Gastrocnemius medialis (tissue), 4 donors: ENCODE measurements at regions not wholly inside any gene's neighbourhood (a gene's known extent, or its start where the extent isn't known, plus 50 kb on each side); places are given as distances from the start of the nearest gene placed in this dataset.

Experiments
- ATAC-seq, 2 donors: fragments of 150-250 bp; one replicate each; pipeline ENCODE4 v1.9.1; 2016
- DNase-seq, 2 donors: peaks; one replicate each; pipeline ENCODE4 v3.0.0-alpha.2; 2019
- H3K27ac ChIP-seq, 4 donors: fragments of 200-600 bp; sonication (generic); 1 replicate in 1 of 4; 2 replicates in 3 of 4; pipeline ENCODE4 v1.5.1; 2016 to 2018; ENCODE audit warnings: mild to moderate bottlenecking in 2 of 4, moderate library complexity in 1 of 4
- H3K27me3 ChIP-seq, 3 donors: fragments of 200-600 bp; sonication (generic) in 2 of 3; 1 replicate in 1 of 3; 2 replicates in 2 of 3; pipeline versions ENCODE4 v1.5.1 to v1.6.0; 2016 to 2019; ENCODE audit warnings: mild to moderate bottlenecking in 1 of 3, moderate library complexity in 1 of 3
- H3K36me3 ChIP-seq, 2 donors: fragments of 200-600 bp; sonication (generic) in 1 of 2; one replicate each; pipeline ENCODE4 v1.5.1; 2017 to 2018
- H3K4me1 ChIP-seq, 2 donors: fragments of 200-600 bp; sonication (generic) in 1 of 2; one replicate each; pipeline ENCODE4 v1.5.1; 2016 to 2017; ENCODE audit warnings: mild to moderate bottlenecking in 2 of 2
- H3K4me3 ChIP-seq, 4 donors: fragments of 200-600 bp; sonication (generic) in 3 of 4; 1 replicate in 1 of 4; 2 replicates in 3 of 4; pipeline ENCODE4 v1.5.1; 2016 to 2019; ENCODE audit warnings: mild to moderate bottlenecking in 2 of 4
- H3K9me3 ChIP-seq, 3 donors: fragments of 200-600 bp; sonication (generic) in 2 of 3; 1 replicate in 1 of 3; 2 replicates in 2 of 3; pipeline ENCODE4 v1.5.1; 2016 to 2019
- CTCF ChIP-seq, 5 experiments: fragments of 450-650 bp in 3 of 5; fragments of 200-600 bp in 2 of 5; sonication (generic) in 2 of 5; IDR thresholded peaks in 4 of 5; conservative IDR thresholded peaks in 1 of 5; 1 replicate in 4 of 5; 2 replicates in 1 of 5; pipeline ENCODE4 v1.5.1; 2016 to 2019; ENCODE audit warnings: antibody characterized with exemption in 5 of 5, mild to moderate bottlenecking in 3 of 5, moderate library complexity in 3 of 5
- POLR2A ChIP-seq, 2 donors: fragments of 450-650 bp; IDR thresholded peaks; one replicate each; pipeline ENCODE4 v1.6.1; 2017; ENCODE audit warnings: antibody characterized with exemption in 2 of 2, mild to moderate bottlenecking in 2 of 2, moderate library complexity in 2 of 2
- in situ Hi-C, 4 donors: fragments of 200-750 bp; cut with MboI; loops; one replicate each; pipeline versions ENCODE4 v1.15.0 to v1.8.0; 2017; ENCODE audit warnings: low sequenced_read_pairs in 4 of 4
- intact Hi-C: fragments of 100-400 bp; cut with DNase I; formaldehyde crosslinking; loops from one replicate; pipeline ENCODE4 v1.15.1; 2023; ENCODE audit warnings: low total_unique reads

GRCh38 chr7:45479781-45480180, 94.4 kb upstream of the ADCY1 start:
- in situ Hi-C loops: no loop called here
- intact Hi-C loops: no loop called here
- H3K27me3 ChIP-seq: no peaks in the 10 kb centered on the region
- no peak overlapping the region for H3K27ac ChIP-seq
- H3K4me3 ChIP-seq: no peak overlapping the region
- H3K9me3 ChIP-seq: no peaks in the 10 kb centered on the region
- no peaks in the 10 kb centered on the region for H3K4me1 ChIP-seq
- ATAC-seq: no peak
- no peaks in the 10 kb centered on the region for H3K36me3 ChIP-seq
- DNase-seq: no peak
- TF ChIP-seq CTCF (IDR thresholded peaks at IDR 0.05 in 4 of 5, conservative IDR thresholded peaks at IDR 0.05 in 1 of 5) (no peak), POLR2A (IDR thresholded peaks at IDR 0.05) (no peak)

DNA sequence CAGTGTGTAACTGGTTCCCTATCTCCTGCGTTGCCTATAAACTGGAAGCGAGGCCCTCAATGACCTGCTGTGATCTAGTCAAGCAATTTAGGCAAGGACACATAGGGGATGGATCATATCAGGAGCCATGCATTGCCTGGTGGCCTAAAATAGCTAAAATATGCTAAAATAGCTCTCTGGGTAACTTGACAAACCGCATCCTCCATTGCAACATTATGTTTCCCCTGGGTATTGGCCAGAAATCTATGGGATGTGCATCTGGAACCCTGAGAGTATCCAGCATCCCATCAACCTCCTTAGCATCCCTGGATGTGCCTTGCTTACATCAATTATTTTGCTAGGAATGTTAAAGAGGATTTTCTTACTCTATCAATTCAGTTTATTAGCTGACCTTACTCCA, 91.7 kb upstream of the ADCY1 start:
- intact Hi-C loops (no loop called here), in situ Hi-C loops (no loop called here)
- Histone ChIP-seq H3K27ac (no peak overlapping the region), H3K4me3 (no peak overlapping the region), H3K9me3 (no peaks in the 10 kb centered on the region), H3K27me3 (no peaks in the 10 kb centered on the region), H3K36me3 (no peaks in the 10 kb centered on the region), H3K4me1 (no peaks in the 10 kb centered on the region)
- ATAC-seq (no peak), DNase-seq (no peak)
- TF ChIP-seq CTCF (IDR thresholded peaks at IDR 0.05 in 4 of 5, conservative IDR thresholded peaks at IDR 0.05 in 1 of 5) (no peak), POLR2A (IDR thresholded peaks at IDR 0.05) (no peak)

DNA sequence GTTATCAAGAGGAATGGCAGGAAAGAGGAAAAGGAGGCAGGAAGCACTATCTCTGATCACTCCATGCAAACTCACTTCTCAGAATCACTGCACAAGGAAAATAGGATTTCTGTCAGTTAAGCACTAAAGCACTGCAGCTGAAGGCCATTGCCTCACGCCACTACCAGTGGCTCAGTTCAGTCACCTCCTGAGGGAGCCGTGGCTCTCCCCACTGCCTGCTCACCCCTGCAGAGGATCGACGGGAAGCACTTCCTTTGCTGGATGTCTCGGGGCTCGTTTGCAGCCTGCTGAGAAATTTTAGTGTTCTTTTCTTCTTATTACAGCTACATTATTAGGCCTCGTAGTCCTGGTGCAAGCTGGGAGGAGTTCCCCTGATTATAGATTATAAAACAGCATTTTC, 90.1 kb upstream of the ADCY1 start:
- intact Hi-C loops: no loop called here

DNA sequence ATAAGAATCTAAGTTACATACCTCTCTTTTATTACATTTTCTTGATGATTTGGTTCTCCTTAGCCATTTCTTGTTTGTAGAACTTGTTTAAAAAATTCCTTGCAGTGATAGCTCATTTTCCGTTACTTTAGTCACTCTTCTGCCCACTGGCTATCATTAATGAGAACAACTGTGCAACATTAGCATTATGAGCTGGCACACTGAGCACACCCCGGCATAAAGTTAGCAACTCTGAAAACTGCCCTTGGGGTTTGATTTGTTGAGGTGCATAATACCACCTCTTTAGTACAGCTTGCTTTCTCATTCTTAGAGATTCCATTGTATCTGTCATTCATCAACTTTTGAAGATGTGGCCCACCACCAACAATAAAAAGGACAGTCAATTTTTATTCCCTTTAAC, 87.6 kb upstream of the ADCY1 start:
- DNase-seq: no peak
- TF ChIP-seq CTCF (IDR thresholded peaks at IDR 0.05 in 4 of 5, conservative IDR thresholded peaks at IDR 0.05 in 1 of 5) (no peak), POLR2A (IDR thresholded peaks at IDR 0.05) (no peak)
- Histone ChIP-seq H3K9me3 (no peaks in the 10 kb centered on the region), H3K27me3 (no peaks in the 10 kb centered on the region), H3K4me1 (no peaks in the 10 kb centered on the region), H3K4me3 (no peak overlapping the region), H3K27ac (no peak overlapping the region), H3K36me3 (no peaks in the 10 kb centered on the region)
- no peak for ATAC-seq
- intact Hi-C loops (no loop called here), in situ Hi-C loops (no loop called here)

More for the DNA sequence above, 90.1 kb upstream of the ADCY1 start:
- H3K36me3 ChIP-seq: no peaks in the 10 kb centered on the region
- H3K4me1 ChIP-seq: no peaks in the 10 kb centered on the region
- in situ Hi-C loops: no loop called here
- H3K4me3 ChIP-seq: no peak overlapping the region
- no peak overlapping the region for H3K27ac ChIP-seq
- DNase-seq (no peak), ATAC-seq (no peak)
- TF ChIP-seq CTCF (IDR thresholded peaks at IDR 0.05 in 4 of 5, conservative IDR thresholded peaks at IDR 0.05 in 1 of 5): no peak
- no peaks in the 10 kb centered on the region for H3K27me3 ChIP-seq
- H3K9me3 ChIP-seq: no peaks in the 10 kb centered on the region

DNA sequence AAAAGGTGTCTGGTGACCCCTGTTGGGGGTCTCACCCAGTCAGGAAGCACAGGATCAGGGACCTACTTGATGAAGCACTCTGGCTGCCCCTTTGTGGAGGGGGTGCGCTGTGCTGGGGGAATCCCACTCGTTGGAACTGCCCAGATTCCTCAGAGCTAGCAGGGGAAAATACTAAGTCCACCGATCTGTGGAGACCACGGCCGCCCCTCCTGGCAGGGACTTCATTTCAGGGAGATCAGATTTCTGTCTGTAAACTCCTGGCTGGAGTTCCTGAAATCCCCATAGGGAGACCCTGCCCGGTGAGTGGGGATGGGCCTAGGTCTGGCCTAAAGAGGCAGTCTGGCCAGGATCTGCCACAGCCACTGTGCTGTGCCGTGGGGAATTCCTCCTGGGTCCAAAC, 79.3 kb upstream of the ADCY1 start:
- H3K4me3 ChIP-seq: no peak overlapping the region
- in situ Hi-C loops (no loop called here), intact Hi-C loops (no loop called here)
- DNase-seq (no peak), ATAC-seq (no peak)
- H3K36me3 ChIP-seq: no peaks in the 10 kb centered on the region
- H3K27me3 ChIP-seq: no peaks in the 10 kb centered on the region
- H3K27ac ChIP-seq: no peak overlapping the region
- H3K9me3 ChIP-seq: no peaks in the 10 kb centered on the region
- no peak for TF ChIP-seq POLR2A (IDR thresholded peaks at IDR 0.05)
- H3K4me1 ChIP-seq: no peaks in the 10 kb centered on the region
